Natural killer cell (primary cell): ENCODE measurements at regions not wholly inside any gene's neighbourhood (a gene's known extent, or its start where the extent isn't known, plus 50 kb on each side); places are given as distances from the start of the nearest gene placed in this dataset.

Experiments
- ATAC-seq, 3 donors: fragments of 150-1000 bp in 2 of 3; fragments of 200-7000 bp in 1 of 3; cut with Tn5 transposase; 1 replicate in 1 of 3; 2 replicates in 2 of 3; pipeline ENCODE4 v1.10.0; 2021; ENCODE audit warnings: mild to moderate bottlenecking in 2 of 3, moderate library complexity in 2 of 3
- DNase-seq, 2 donors: peaks; one replicate each; pipeline versions ENCODE4 v3.0.0 to v3.0.0-alpha.2; 2013 to 2021; ENCODE audit warnings: mixed read lengths in 1 of 2
- H3K27ac ChIP-seq: one replicate; pipeline ENCODE4 v1.5.1; 2013; ENCODE audit warnings: mild to moderate bottlenecking, low read length
- H3K27me3 ChIP-seq: one replicate; pipeline ENCODE4 v1.6.1; 2013; ENCODE audit warnings: low read length; ENCODE audit not compliant: control insufficient read depth, insufficient read depth
- H3K36me3 ChIP-seq: one replicate; pipeline ENCODE4 v1.6.1; 2013; ENCODE audit warnings: low read length; ENCODE audit not compliant: control insufficient read depth, insufficient read depth
- H3K4me1 ChIP-seq: one replicate; pipeline ENCODE4 v1.6.1; 2013; ENCODE audit warnings: low read length; ENCODE audit not compliant: control insufficient read depth, insufficient read depth
- H3K4me3 ChIP-seq: one replicate; pipeline ENCODE4 v1.5.1; 2013; ENCODE audit warnings: low read length
- H3K9me3 ChIP-seq: one replicate; pipeline ENCODE4 v1.6.1; 2013; ENCODE audit warnings: low read length; ENCODE audit not compliant: control insufficient read depth, insufficient read depth
- H3K27ac Mint-ChIP-seq, 2 donors: one replicate each; pipeline ENCODE4 v1.8.0; 2022; ENCODE audit warnings: mild to moderate bottlenecking in 2 of 2, mixed read lengths in 2 of 2, moderate library complexity in 1 of 2
- H3K27me3 Mint-ChIP-seq, 2 donors: one replicate each; pipeline ENCODE4 v1.8.0; 2022; ENCODE audit warnings: low read depth in 2 of 2, mixed read lengths in 2 of 2
- H3K36me3 Mint-ChIP-seq: one replicate; pipeline ENCODE4 v1.8.0; 2022; ENCODE audit warnings: mixed read lengths
- H3K4me1 Mint-ChIP-seq, 2 donors: one replicate each; pipeline ENCODE4 v1.8.0; 2022; ENCODE audit warnings: mixed read lengths in 2 of 2
- H3K4me3 Mint-ChIP-seq: one replicate; pipeline ENCODE4 v1.8.0; 2022; ENCODE audit warnings: mild to moderate bottlenecking, moderate library complexity, mixed read lengths
- H3K9me3 Mint-ChIP-seq, 2 donors: one replicate each; pipeline ENCODE4 v1.8.0; 2022; ENCODE audit warnings: mixed read lengths in 2 of 2
- CTCF ChIP-seq: fragments of 200-600 bp; IDR thresholded peaks from one replicate; pipeline ENCODE4 v1.8.0; 2022; ENCODE audit warnings: antibody characterized with exemption
- WGBS: methylation state at CpG from one replicate; pipeline ENCODE4 v1.1.7; 2013; ENCODE audit warnings: missing lambda C conversion rate; ENCODE audit not compliant: insufficient coverage; 5-methylcytosine and 5-hydroxymethylcytosine counted together
- intact Hi-C: fragments of 100-400 bp; cut with micrococcal nuclease; formaldehyde crosslinking; loops from one replicate; pipeline ENCODE4 v1.14.2; 2022

- Histone ChIP-seq H3K9me3 (no peaks in the 10 kb centered on the region), H3K4me1 (no peaks in the 10 kb centered on the region), H3K4me3 (no peak overlapping the region), H3K27ac (no peak overlapping the region), H3K36me3 (no peaks in the 10 kb centered on the region), H3K27me3 (no peaks in the 10 kb centered on the region)
- ATAC-seq (peak in 1 of 3 donors; percentile 10), DNase-seq (no peak)
- H3K4me1 Mint-ChIP-seq = no peaks in the 10 kb centered on the region
- intact Hi-C loops = no loop called here
- no peak for TF ChIP-seq CTCF
- no peak overlapping the region for H3K4me3 Mint-ChIP-seq
- no peak overlapping the region for H3K27ac Mint-ChIP-seq
- peaks cover 3% of the 10 kb centered on the region in 2 donors for H3K9me3 Mint-ChIP-seq
- H3K27me3 Mint-ChIP-seq = peaks cover 0 to 4% of the 10 kb centered on the region in 2 donors
- H3K36me3 Mint-ChIP-seq = no peaks in the 10 kb centered on the region
Observed at GRCh38 chr9:108748776-108749175, 107.0 kb downstream of the ACTL7B start.

GRCh38 chr9:108746864-108747263, 108.9 kb downstream of the ACTL7B start:
- intact Hi-C loops = no loop called here
- Histone ChIP-seq H3K27ac (no peak overlapping the region), H3K4me1 (no peaks in the 10 kb centered on the region), H3K4me3 (no peak overlapping the region), H3K27me3 (no peaks in the 10 kb centered on the region), H3K9me3 (no peaks in the 10 kb centered on the region), H3K36me3 (no peaks in the 10 kb centered on the region)
- Mint-ChIP-seq H3K4me3 (no peak overlapping the region), H3K27me3 (no peaks in the 10 kb centered on the region), H3K4me1 (no peaks in the 10 kb centered on the region), H3K27ac (no peak overlapping the region), H3K36me3 (no peaks in the 10 kb centered on the region), H3K9me3 (no peaks in the 10 kb centered on the region)
- ATAC-seq (no peak), DNase-seq (no peak)
- no peak for TF ChIP-seq CTCF
- 90% methylated on average over 2 of the region's 2 CpGs for WGBS

GRCh38 chr9:108746001-108746400, 109.8 kb downstream of the ACTL7B start:
- H3K27ac ChIP-seq = no peak overlapping the region
- Mint-ChIP-seq H3K27ac (no peak overlapping the region), H3K4me1 (no peaks in the 10 kb centered on the region), H3K9me3 (no peaks in the 10 kb centered on the region), H3K4me3 (no peak overlapping the region), H3K27me3 (no peaks in the 10 kb centered on the region), H3K36me3 (no peaks in the 10 kb centered on the region)
- intact Hi-C loops = no loop called here
- no peaks in the 10 kb centered on the region for H3K9me3 ChIP-seq
- 56% methylated on average over 3 of the region's 3 CpGs for WGBS
- H3K36me3 ChIP-seq = no peaks in the 10 kb centered on the region
- ATAC-seq (no peak), DNase-seq (no peak)
- no peaks in the 10 kb centered on the region for H3K4me1 ChIP-seq
- no peak overlapping the region for H3K4me3 ChIP-seq
- no peaks in the 10 kb centered on the region for H3K27me3 ChIP-seq
- no peak for TF ChIP-seq CTCF

GRCh38 chr9:108744641-108745040, 111.1 kb downstream of the ACTL7B start:
- H3K27ac ChIP-seq = no peak overlapping the region
- no peak for TF ChIP-seq CTCF
- no peak overlapping the region for H3K4me3 Mint-ChIP-seq
- H3K4me1 ChIP-seq = no peaks in the 10 kb centered on the region
- H3K36me3 Mint-ChIP-seq = no peaks in the 10 kb centered on the region
- no peaks in the 10 kb centered on the region for H3K9me3 Mint-ChIP-seq
- H3K9me3 ChIP-seq = no peaks in the 10 kb centered on the region
- H3K4me1 Mint-ChIP-seq = no peaks in the 10 kb centered on the region
- ATAC-seq (no peak), DNase-seq (no peak)
- intact Hi-C loops = no loop called here
- H3K36me3 ChIP-seq = no peaks in the 10 kb centered on the region
- no peaks in the 10 kb centered on the region for H3K27me3 Mint-ChIP-seq
- no peaks in the 10 kb centered on the region for H3K27me3 ChIP-seq
- H3K27ac Mint-ChIP-seq = no peak overlapping the region
- 79% methylated on average over 2 of the region's 2 CpGs for WGBS
- no peak overlapping the region for H3K4me3 ChIP-seq
